MM.1S (cell line): ENCODE measurements at regions not wholly inside any gene's neighbourhood (a gene's known extent, or its start where the extent isn't known, plus 50 kb on each side); places are given as distances from the start of the nearest gene placed in this dataset.

Experiments used
- CTCF ChIP-seq: fragments of 300-600 bp; sonication (generic); IDR thresholded peaks from 2 replicates; pipeline ENCODE4 v1.5.1; 2016; ENCODE audit warnings: antibody characterized with exemption, low read length, mixed read lengths
- EZH2 ChIP-seq: fragments of 300-600 bp; sonication (generic); optimal IDR thresholded peaks from 2 replicates; pipeline ENCODE3; 2017; ENCODE audit warnings: low read depth, mild to moderate bottlenecking, antibody characterized with exemption, low read length, mixed read lengths

GRCh38 chr19:13699786-13700185 is 64.5 kb upstream of the MRI1 start:
- TF ChIP-seq CTCF (no peak), EZH2 (no peak)
